Liver (tissue), 8 donors: ENCODE measurements at regions not wholly inside any gene's neighbourhood (a gene's known extent, or its start where the extent isn't known, plus 50 kb on each side); places are given as distances from the start of the nearest gene placed in this dataset.

ENCODE experiments used
- DNase-seq: peaks from one replicate; pipeline ENCODE4 v3.0.0-alpha.2; 2017; ENCODE audit warnings: low spot score
- H3K27ac ChIP-seq, 2 donors: one replicate each; pipeline ENCODE4 v1.7.0; 2013; ENCODE audit warnings: inconsistent platforms in 2 of 2, low read length in 2 of 2, control low read depth in 1 of 2, low read depth in 1 of 2, mild to moderate bottlenecking in 1 of 2
- H3K27me3 ChIP-seq, 4 donors: one replicate each; pipeline versions ENCODE4 v1.6.1 to v1.7.0; 2013; ENCODE audit warnings: low read length in 3 of 4, inconsistent platforms in 1 of 4, mild to moderate bottlenecking in 1 of 4, moderate library complexity in 1 of 4; ENCODE audit not compliant: control insufficient read depth in 4 of 4, insufficient read depth in 4 of 4
- H3K36me3 ChIP-seq, 4 donors: one replicate each; pipeline versions ENCODE4 v1.6.1 to v1.7.0; 2013; ENCODE audit warnings: low read length in 3 of 4, mild to moderate bottlenecking in 3 of 4, low read depth in 1 of 4, moderate library complexity in 1 of 4; ENCODE audit not compliant: control insufficient read depth in 4 of 4, insufficient read depth in 3 of 4
- H3K4me1 ChIP-seq, 4 donors: one replicate each; pipeline versions ENCODE4 v1.6.1 to v1.7.0; 2013; ENCODE audit warnings: low read length in 3 of 4, mild to moderate bottlenecking in 3 of 4, moderate library complexity in 1 of 4; ENCODE audit not compliant: control insufficient read depth in 4 of 4, insufficient read depth in 4 of 4
- H3K4me3 ChIP-seq, 3 donors: one replicate each; pipeline versions ENCODE4 v1.6.1 to v1.7.0; 2013; ENCODE audit warnings: low read length in 3 of 3, control low read depth in 1 of 3, low read depth in 1 of 3, mild to moderate bottlenecking in 1 of 3
- H3K9ac ChIP-seq, 2 donors: one replicate each; pipeline ENCODE4 v1.7.0; 2013; ENCODE audit warnings: low read length in 2 of 2, mild to moderate bottlenecking in 2 of 2, moderate library complexity in 2 of 2, control low read depth in 1 of 2, low read depth in 1 of 2
- H3K9me3 ChIP-seq, 4 donors: one replicate each; pipeline versions ENCODE4 v1.6.1 to v1.7.0; 2013; ENCODE audit warnings: low read length in 3 of 4; ENCODE audit not compliant: control insufficient read depth in 4 of 4
- ATF3 ChIP-seq: IDR thresholded peaks from 2 replicates; pipeline ENCODE4 v1.6.1; 2016; ENCODE audit warnings: antibody characterized with exemption
- CTCF ChIP-seq: fragments of 150-350 bp; IDR thresholded peaks from 2 replicates; pipeline ENCODE4 v1.5.1; 2017; ENCODE audit warnings: improper control_type of control experiment, low read depth, low read length; ENCODE audit not compliant: missing input control
- FOXA1 ChIP-seq: IDR thresholded peaks from 2 replicates; pipeline ENCODE4 v1.6.1; 2016; ENCODE audit warnings: antibody characterized with exemption
- FOXA2 ChIP-seq: IDR thresholded peaks from 2 replicates; pipeline ENCODE4 v1.6.1; 2016; ENCODE audit warnings: antibody characterized with exemption
- HNF4A ChIP-seq, 2 donors: conservative IDR thresholded peaks; 2 replicates each; pipeline ENCODE4 v1.6.1; 2016; ENCODE audit warnings: antibody characterized with exemption in 2 of 2, mild to moderate bottlenecking in 2 of 2
- MAX ChIP-seq: IDR thresholded peaks from 2 replicates; pipeline ENCODE4 v1.6.1; 2016; ENCODE audit warnings: antibody characterized with exemption
- RAD21 ChIP-seq, 2 donors: IDR thresholded peaks; 2 replicates each; pipeline ENCODE4 v1.6.1; 2016; ENCODE audit warnings: antibody characterized with exemption in 2 of 2, mild to moderate bottlenecking in 2 of 2
- SP1 ChIP-seq: IDR thresholded peaks from 2 replicates; pipeline ENCODE4 v1.6.1; 2018; ENCODE audit warnings: antibody characterized with exemption, mild to moderate bottlenecking
- TAF1 ChIP-seq: conservative IDR thresholded peaks from 2 replicates; pipeline ENCODE4 v1.6.1; 2016; ENCODE audit warnings: antibody characterized with exemption, mild to moderate bottlenecking
- WGBS: extraction: QIAGEN DNeasy Blood & Tissue Kit; methylation state at CpG from one replicate; pipeline ENCODE4 v1.1.7; 2013; 5-methylcytosine and 5-hydroxymethylcytosine counted together
- TF ChIP-seq, protein P1 (sequence below): IDR thresholded peaks from 2 replicates; pipeline ENCODE4 v1.6.1; 2016; ENCODE audit warnings: antibody characterized with exemption
- donor health status: healthy.
- donor health status: healthy.
- donor health status: healthy.
- donor health status: healthy.
- donor health status: healthy.

- no peak overlapping the region for H3K4me3 ChIP-seq
- peaks cover 2 to 6% (median 5%) of the 10 kb centered on the region in 4 donors for H3K36me3 ChIP-seq
- H3K9me3 ChIP-seq = no peaks in the 10 kb centered on the region
- peaks cover 4 to 21% (median 7%) of the 10 kb centered on the region in 4 donors for H3K4me1 ChIP-seq
- H3K9ac ChIP-seq = no peak overlapping the region
- no peak for DNase-seq
- no peak overlapping the region for H3K27ac ChIP-seq
- no peak for TF ChIP-seq SP1
- TF ChIP-seq ATF3 = no peak
- no peak for TF ChIP-seq TAF1
- no peak for TF ChIP-seq HNF4A (conservative IDR thresholded peaks at IDR 0.05)
- no peak for TF ChIP-seq MAX
- H3K27me3 ChIP-seq = no peaks in the 10 kb centered on the region
- 97% methylated on average over 8 of the region's 8 CpGs for WGBS
Measured at GRCh38 chr12:124407074-124407473, 112.2 kb downstream of the RFLNA start.

- DNase-seq = no peak
Measured at GRCh38 chr12:124406043-124406442, 111.2 kb downstream of the RFLNA start.

More at GRCh38 chr12:124406043-124406442, 111.2 kb downstream of the RFLNA start:
- Histone ChIP-seq H3K4me1 (peaks cover 2 to 15% (median 7%) of the 10 kb centered on the region in 4 donors), H3K27ac (no peak overlapping the region), H3K9me3 (no peaks in the 10 kb centered on the region), H3K27me3 (no peaks in the 10 kb centered on the region), H3K9ac (no peak overlapping the region), H3K36me3 (peaks cover 0 to 6% (median 5%) of the 10 kb centered on the region in 4 donors), H3K4me3 (no peak overlapping the region)
- TF ChIP-seq FOXA1 (no peak), RAD21 (IDR thresholded peaks at IDR 0.05) (no peak), FOXA2 (no peak), CTCF (no peak), MAX (no peak)
- TF ChIP-seq, protein P1, sequence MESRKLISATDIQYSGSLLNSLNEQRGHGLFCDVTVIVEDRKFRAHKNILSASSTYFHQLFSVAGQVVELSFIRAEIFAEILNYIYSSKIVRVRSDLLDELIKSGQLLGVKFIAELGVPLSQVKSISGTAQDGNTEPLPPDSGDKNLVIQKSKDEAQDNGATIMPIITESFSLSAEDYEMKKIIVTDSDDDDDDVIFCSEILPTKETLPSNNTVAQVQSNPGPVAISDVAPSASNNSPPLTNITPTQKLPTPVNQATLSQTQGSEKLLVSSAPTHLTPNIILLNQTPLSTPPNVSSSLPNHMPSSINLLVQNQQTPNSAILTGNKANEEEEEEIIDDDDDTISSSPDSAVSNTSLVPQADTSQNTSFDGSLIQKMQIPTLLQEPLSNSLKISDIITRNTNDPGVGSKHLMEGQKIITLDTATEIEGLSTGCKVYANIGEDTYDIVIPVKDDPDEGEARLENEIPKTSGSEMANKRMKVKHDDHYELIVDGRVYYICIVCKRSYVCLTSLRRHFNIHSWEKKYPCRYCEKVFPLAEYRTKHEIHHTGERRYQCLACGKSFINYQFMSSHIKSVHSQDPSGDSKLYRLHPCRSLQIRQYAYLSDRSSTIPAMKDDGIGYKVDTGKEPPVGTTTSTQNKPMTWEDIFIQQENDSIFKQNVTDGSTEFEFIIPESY = no peak
- 70% methylated on average over 10 of the region's 10 CpGs for WGBS
